ENCODE measurements at regions not wholly inside any gene's neighbourhood (a gene's known extent, or its start where the extent isn't known, plus 50 kb on each side); places are given as distances from the start of the nearest gene placed in this dataset.

GRCh38 chr5:30808996-30809395 lies 384.5 kb upstream of the CDH6 start:
- no peak for TF ChIP-seq ZC3H10 (CRISPR knock-in tag; IDR thresholded peaks at IDR 0.05)
- no peak for TF ChIP-seq ARNTL (CRISPR knock-in tag; IDR thresholded peaks at IDR 0.05; ENCODE audit: borderline replicate concordance, low read depth)
- no peak for TF ChIP-seq CSRNP3 (CRISPR knock-in tag; IDR thresholded peaks at IDR 0.05)
- TF ChIP-seq BACH2 (CRISPR knock-in tag; IDR thresholded peaks at IDR 0.05; ENCODE audit: borderline replicate concordance) = no peak
- TF ChIP-seq PATZ1 (CRISPR knock-in tag; IDR thresholded peaks at IDR 0.05; ENCODE audit: borderline replicate concordance) = no peak
- no peak for TF ChIP-seq ZFP3 (CRISPR knock-in tag; IDR thresholded peaks at IDR 0.05)
- TF ChIP-seq ESRRG (CRISPR knock-in tag; IDR thresholded peaks at IDR 0.05) = no peak

All from SK-N-SH treated with all-trans-retinoic acid at 6 μM for 48 hours (cell line).